ENCODE measurements at regions not wholly inside any gene's neighbourhood (a gene's known extent, or its start where the extent isn't known, plus 50 kb on each side); places are given as distances from the start of the nearest gene placed in this dataset.

GRCh38 chr2:82289446-82289845, 1984.9 kb upstream of the LRRTM1 start:
- no peak overlapping the region for H3K27ac ChIP-seq
- intact Hi-C loops (cut with DNase I), result no loop called here
- no peaks in the 10 kb centered on the region for H3K36me3 ChIP-seq
- TF ChIP-seq CTCF (IDR thresholded peaks at IDR 0.05), result no peak
- no peaks in the 10 kb centered on the region for H3K4me1 ChIP-seq
- H3K9ac ChIP-seq (ENCODE audit: low read depth in 2 of 2, low read length in 2 of 2), result no peak overlapping the region
- no peaks in the 10 kb centered on the region for H3K27me3 ChIP-seq
- no peak overlapping the region for H3K4me3 ChIP-seq
- H3K9me3 ChIP-seq, result no peaks in the 10 kb centered on the region
- DNase-seq, result no peak

GRCh38 chr2:82283075-82283474, 1978.5 kb upstream of the LRRTM1 start:
- Histone ChIP-seq H3K9me3 (no peaks in the 10 kb centered on the region), H3K27ac (no peak overlapping the region), H3K4me3 (no peak overlapping the region), H3K36me3 (no peaks in the 10 kb centered on the region), H3K4me1 (no peaks in the 10 kb centered on the region), H3K27me3 (no peaks in the 10 kb centered on the region), H3K9ac (ENCODE audit: low read depth in 2 of 2, low read length in 2 of 2) (no peak overlapping the region)
- TF ChIP-seq CTCF (IDR thresholded peaks at IDR 0.05), result no peak
- no peak for DNase-seq
- intact Hi-C loops (cut with DNase I), result no loop called here

GRCh38 chr2:82282111-82282882, 1977.7 kb upstream of the LRRTM1 start:
- Histone ChIP-seq H3K27me3 (no peaks in the 10 kb centered on the region), H3K9ac (ENCODE audit: low read depth in 2 of 2, low read length in 2 of 2) (no peak overlapping the region), H3K9me3 (no peaks in the 10 kb centered on the region), H3K36me3 (no peaks in the 10 kb centered on the region), H3K4me3 (no peak overlapping the region), H3K4me1 (no peaks in the 10 kb centered on the region), H3K27ac (no peak overlapping the region)
- intact Hi-C loops (cut with DNase I), result no loop called here
- DNase-seq, result no peak
- no peak for TF ChIP-seq CTCF (IDR thresholded peaks at IDR 0.05)

GRCh38 chr2:82279367-82279766, 1974.8 kb upstream of the LRRTM1 start:
- Histone ChIP-seq H3K9ac (ENCODE audit: low read depth in 2 of 2, low read length in 2 of 2) (no peak overlapping the region), H3K36me3 (no peaks in the 10 kb centered on the region), H3K4me3 (no peak overlapping the region), H3K27me3 (no peaks in the 10 kb centered on the region), H3K27ac (no peak overlapping the region), H3K9me3 (no peaks in the 10 kb centered on the region), H3K4me1 (no peaks in the 10 kb centered on the region)
- intact Hi-C loops (cut with DNase I), result loop anchor here (5.0 kb wide), 1 partner anchor 243 kb away; no protein-coding TSS in a partner anchor
- no peak for DNase-seq
- TF ChIP-seq CTCF (IDR thresholded peaks at IDR 0.05), result no peak

- TF ChIP-seq CTCF (IDR thresholded peaks at IDR 0.05), result no peak
- H3K4me3 ChIP-seq, result no peak overlapping the region
- no peak for DNase-seq
- intact Hi-C loops (cut with DNase I), result loop anchor here (5.0 kb wide), 1 partner anchor 244 kb away; no protein-coding TSS in a partner anchor
- no peaks in the 10 kb centered on the region for H3K36me3 ChIP-seq
- H3K27ac ChIP-seq, result no peak overlapping the region
- H3K4me1 ChIP-seq, result no peaks in the 10 kb centered on the region
- no peak overlapping the region for H3K9ac ChIP-seq (ENCODE audit: low read depth in 2 of 2, low read length in 2 of 2)
- no peaks in the 10 kb centered on the region for H3K9me3 ChIP-seq
- H3K27me3 ChIP-seq, result no peaks in the 10 kb centered on the region
Measured at GRCh38 chr2:82278416-82278815, 1973.9 kb upstream of the LRRTM1 start.
